ENCODE measurements at regions not wholly inside any gene's neighbourhood (a gene's known extent, or its start where the extent isn't known, plus 50 kb on each side); places are given as distances from the start of the nearest gene placed in this dataset.

DNA sequence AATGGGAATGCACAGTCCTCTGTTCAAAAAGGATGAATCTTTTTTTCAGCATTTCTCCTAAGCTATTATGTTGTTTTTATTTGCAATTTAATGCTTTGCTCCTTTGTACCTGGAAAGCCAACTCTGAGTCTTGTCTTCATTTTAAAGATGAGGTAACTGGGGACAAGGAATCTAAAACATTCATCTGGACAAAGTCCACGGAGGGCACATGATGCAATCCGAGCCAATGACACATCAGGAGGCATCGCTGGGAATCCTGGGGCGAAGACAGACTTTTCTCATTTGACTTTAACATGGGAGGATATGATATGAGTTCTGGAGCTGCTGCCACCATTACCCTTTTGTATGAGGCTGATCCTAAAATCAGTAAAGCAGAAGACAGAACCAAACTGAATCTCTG, 116.5 kb upstream of the REG3G start:
- Histone ChIP-seq H3K4me3 (ENCODE audit: low read length) (no peak overlapping the region), H3K27me3 (replicated peaks; ENCODE audit: control insufficient read depth, insufficient read depth, low read length) (no peaks in the 10 kb centered on the region), H3K36me3 (ENCODE audit: control insufficient read depth, insufficient read depth, low read length, severe bottlenecking) (no peaks in the 10 kb centered on the region), H3K9me3 (ENCODE audit: control insufficient read depth, low read length) (no peaks in the 10 kb centered on the region), H3K9ac (ENCODE audit: low read length) (no peak overlapping the region), H3K4me1 (ENCODE audit: control insufficient read depth, insufficient read depth, low read length) (no peaks in the 10 kb centered on the region)
- DNase-seq (ENCODE audit: low read depth), result no peak

DNA sequence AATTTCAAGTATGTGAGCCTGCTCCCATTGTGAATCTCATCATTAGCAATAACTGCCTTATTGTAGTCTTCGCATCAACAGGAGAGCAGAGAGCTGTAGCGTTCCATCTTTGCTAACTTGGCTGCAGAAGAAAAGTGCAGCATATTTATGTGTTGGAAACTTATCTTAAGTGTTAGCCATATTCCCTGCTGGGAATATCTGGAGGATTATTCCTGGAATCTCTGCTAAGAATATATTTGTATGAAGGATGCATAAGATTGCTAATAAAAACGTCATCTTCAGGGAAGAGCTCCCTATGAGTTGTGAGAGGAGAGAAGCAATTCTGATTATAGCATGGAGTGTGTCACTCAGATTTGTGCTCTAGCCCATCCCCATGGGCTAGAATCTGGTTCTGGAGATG, 115.1 kb upstream of the REG3G start:
- Histone ChIP-seq H3K27me3 (replicated peaks; ENCODE audit: control insufficient read depth, insufficient read depth, low read length) (no peaks in the 10 kb centered on the region), H3K36me3 (ENCODE audit: control insufficient read depth, insufficient read depth, low read length, severe bottlenecking) (no peaks in the 10 kb centered on the region), H3K9ac (ENCODE audit: low read length) (no peak overlapping the region), H3K4me3 (ENCODE audit: low read length) (no peak overlapping the region), H3K4me1 (ENCODE audit: control insufficient read depth, insufficient read depth, low read length) (no peaks in the 10 kb centered on the region), H3K9me3 (ENCODE audit: control insufficient read depth, low read length) (no peaks in the 10 kb centered on the region)
- DNase-seq (ENCODE audit: low read depth), result no peak

DNA sequence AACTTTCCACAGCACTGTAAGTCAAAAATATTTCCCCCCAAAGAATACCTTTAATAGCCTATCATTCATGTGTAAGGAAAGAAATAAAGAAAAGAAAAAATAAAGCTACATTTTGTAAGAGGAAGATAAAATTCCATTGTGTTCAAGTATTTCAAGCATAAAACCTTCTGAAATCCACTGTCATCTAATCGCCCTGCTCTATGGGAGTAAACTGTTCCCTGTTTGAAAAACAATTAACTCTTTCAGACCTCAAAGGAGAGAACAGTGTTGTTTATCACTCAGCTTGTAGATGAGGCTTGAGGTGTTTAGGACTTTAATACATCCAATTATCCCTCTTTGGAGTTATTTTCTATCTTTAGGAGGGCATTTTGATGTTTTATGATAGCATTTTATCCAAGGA, 112.2 kb upstream of the REG3G start:
- H3K4me3 ChIP-seq (ENCODE audit: low read length), result no peak overlapping the region
- H3K27me3 ChIP-seq (replicated peaks; ENCODE audit: control insufficient read depth, insufficient read depth, low read length), result no peaks in the 10 kb centered on the region
- H3K36me3 ChIP-seq (ENCODE audit: control insufficient read depth, insufficient read depth, low read length, severe bottlenecking), result no peaks in the 10 kb centered on the region
- no peak overlapping the region for H3K9ac ChIP-seq (ENCODE audit: low read length)
- no peaks in the 10 kb centered on the region for H3K9me3 ChIP-seq (ENCODE audit: control insufficient read depth, low read length)
- no peaks in the 10 kb centered on the region for H3K4me1 ChIP-seq (ENCODE audit: control insufficient read depth, insufficient read depth, low read length)
- no peak for DNase-seq (ENCODE audit: low read depth)

DNA sequence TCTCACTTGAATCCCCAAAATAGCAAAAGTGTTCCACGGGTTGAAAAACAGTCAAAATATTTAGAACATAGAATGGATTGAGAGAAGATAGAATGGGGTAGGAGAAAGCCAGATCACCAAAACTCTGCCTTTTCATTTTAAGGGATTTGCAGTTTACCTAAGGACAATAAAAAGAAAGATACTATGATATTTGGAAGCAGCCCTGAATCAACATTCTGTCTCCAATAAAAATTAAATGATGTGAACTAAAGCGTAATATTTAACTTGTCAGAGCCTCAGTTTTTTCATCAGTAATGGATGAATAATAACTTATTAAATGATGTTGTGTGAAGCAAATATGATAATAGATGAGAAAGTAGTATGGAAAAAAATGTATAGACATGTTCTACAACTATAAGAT, 100.2 kb upstream of the REG3G start:
- no peak for DNase-seq (ENCODE audit: low read depth)
- no peaks in the 10 kb centered on the region for H3K9me3 ChIP-seq (ENCODE audit: control insufficient read depth, low read length)
- H3K27me3 ChIP-seq (replicated peaks; ENCODE audit: control insufficient read depth, insufficient read depth, low read length), result no peaks in the 10 kb centered on the region
- no peak overlapping the region for H3K9ac ChIP-seq (ENCODE audit: low read length)
- no peak overlapping the region for H3K4me3 ChIP-seq (ENCODE audit: low read length)
- H3K4me1 ChIP-seq (ENCODE audit: control insufficient read depth, insufficient read depth, low read length), result no peaks in the 10 kb centered on the region
- no peaks in the 10 kb centered on the region for H3K36me3 ChIP-seq (ENCODE audit: control insufficient read depth, insufficient read depth, low read length, severe bottlenecking)

DNA sequence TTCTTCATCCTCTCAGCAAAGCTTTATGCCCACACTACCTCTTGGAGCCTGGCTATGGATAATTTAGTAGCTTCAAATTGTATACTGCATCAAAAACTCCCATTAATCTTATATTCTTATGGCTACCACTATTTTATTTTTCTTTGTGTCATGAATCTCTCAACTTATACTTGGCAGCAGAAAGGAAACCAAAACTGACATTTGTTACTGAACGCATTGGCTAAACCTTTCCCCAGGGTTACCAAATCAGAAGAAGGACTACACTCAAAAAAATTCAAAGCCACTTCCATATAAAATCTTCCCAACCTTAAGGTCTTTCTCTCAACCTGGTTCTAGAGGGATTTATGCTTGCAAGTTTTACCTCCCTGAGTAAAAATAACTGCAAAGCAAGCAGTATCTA, 97.0 kb upstream of the REG3G start:
- Histone ChIP-seq H3K9me3 (ENCODE audit: control insufficient read depth, low read length) (no peaks in the 10 kb centered on the region), H3K27me3 (replicated peaks; ENCODE audit: control insufficient read depth, insufficient read depth, low read length) (no peaks in the 10 kb centered on the region)
- DNase-seq (ENCODE audit: low read depth), result no peak

DNA sequence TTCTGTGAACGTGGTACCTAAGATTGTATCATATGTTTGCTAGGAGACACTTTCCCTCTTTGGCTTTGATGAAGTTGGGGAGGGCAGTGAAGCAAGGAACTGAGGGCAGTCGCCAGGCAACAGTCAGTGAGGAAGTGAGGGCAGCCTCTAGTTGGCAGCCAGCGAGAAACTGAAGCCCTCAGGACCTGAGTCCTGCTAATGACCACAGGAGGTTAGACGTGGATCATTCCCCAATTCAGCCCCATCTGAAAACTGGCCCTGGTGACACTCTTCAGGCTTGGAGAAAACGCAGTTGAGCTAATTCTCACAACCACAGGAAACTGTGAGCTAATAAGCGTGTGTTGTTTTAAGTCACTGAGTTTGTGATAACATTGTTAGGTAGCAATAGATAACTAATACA, 84.5 kb upstream of the REG3G start:
- DNase-seq (ENCODE audit: low read depth), result no peak
- Histone ChIP-seq H3K36me3 (ENCODE audit: control insufficient read depth, insufficient read depth, low read length, severe bottlenecking) (no peaks in the 10 kb centered on the region), H3K4me3 (ENCODE audit: low read length) (no peak overlapping the region), H3K9ac (ENCODE audit: low read length) (no peak overlapping the region), H3K4me1 (ENCODE audit: control insufficient read depth, insufficient read depth, low read length) (no peaks in the 10 kb centered on the region), H3K27me3 (replicated peaks; ENCODE audit: control insufficient read depth, insufficient read depth, low read length) (no peaks in the 10 kb centered on the region), H3K9me3 (ENCODE audit: control insufficient read depth, low read length) (peaks cover 2% of the 10 kb centered on the region)

More for the DNA sequence above, 97.0 kb upstream of the REG3G start:
- Histone ChIP-seq H3K4me1 (ENCODE audit: control insufficient read depth, insufficient read depth, low read length) (no peaks in the 10 kb centered on the region), H3K36me3 (ENCODE audit: control insufficient read depth, insufficient read depth, low read length, severe bottlenecking) (no peaks in the 10 kb centered on the region), H3K9ac (ENCODE audit: low read length) (no peak overlapping the region), H3K4me3 (ENCODE audit: low read length) (no peak overlapping the region)

DNA sequence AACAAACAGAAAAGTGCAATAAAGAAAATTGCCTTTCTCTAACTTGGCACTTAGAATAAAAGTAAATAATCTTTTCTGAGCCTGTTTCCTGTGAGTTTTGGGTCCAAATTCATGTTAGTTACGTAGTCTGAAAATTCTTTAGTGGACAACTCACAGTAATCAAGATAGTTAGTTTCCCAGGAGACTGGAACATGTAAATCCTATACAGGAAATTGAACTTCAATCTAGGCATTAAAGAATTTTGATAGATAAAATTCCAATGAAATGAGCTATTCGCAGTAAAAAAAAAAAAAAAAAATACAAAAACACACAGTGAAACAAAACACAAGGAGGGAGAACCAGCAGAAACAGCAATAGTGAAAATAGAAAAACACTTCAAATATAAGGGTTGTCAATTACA, 83.8 kb upstream of the REG3G start:
- no peak for DNase-seq (ENCODE audit: low read depth)
- Histone ChIP-seq H3K27me3 (replicated peaks; ENCODE audit: control insufficient read depth, insufficient read depth, low read length) (no peaks in the 10 kb centered on the region), H3K9ac (ENCODE audit: low read length) (no peak overlapping the region), H3K4me3 (ENCODE audit: low read length) (no peak overlapping the region), H3K4me1 (ENCODE audit: control insufficient read depth, insufficient read depth, low read length) (no peaks in the 10 kb centered on the region), H3K9me3 (ENCODE audit: control insufficient read depth, low read length) (peaks cover 2% of the 10 kb centered on the region), H3K36me3 (ENCODE audit: control insufficient read depth, insufficient read depth, low read length, severe bottlenecking) (no peaks in the 10 kb centered on the region)

DNA sequence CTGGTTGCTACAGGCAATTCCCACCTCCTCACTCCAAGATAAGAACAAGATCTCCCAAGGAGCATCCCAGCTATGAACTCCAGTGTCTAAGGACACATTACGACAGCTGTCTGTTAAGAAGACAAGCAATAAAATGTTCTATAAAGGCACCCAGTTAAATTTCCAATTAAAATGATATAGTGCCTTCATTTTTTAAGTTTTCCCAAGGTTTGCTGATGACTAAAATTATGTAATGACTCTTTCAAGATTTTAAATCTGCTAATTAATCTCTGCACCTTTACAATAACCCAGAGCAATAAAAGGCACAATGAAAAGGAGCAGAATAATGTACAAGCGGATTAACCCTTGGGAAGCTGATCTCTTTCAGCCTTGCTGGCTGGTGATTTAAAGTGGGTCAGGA, 61.6 kb upstream of the REG3G start:
- no peaks in the 10 kb centered on the region for H3K36me3 ChIP-seq (ENCODE audit: control insufficient read depth, insufficient read depth, low read length, severe bottlenecking)
- H3K27me3 ChIP-seq (replicated peaks; ENCODE audit: control insufficient read depth, insufficient read depth, low read length), result no peaks in the 10 kb centered on the region
- H3K4me3 ChIP-seq (ENCODE audit: low read length), result no peak overlapping the region
- no peaks in the 10 kb centered on the region for H3K4me1 ChIP-seq (ENCODE audit: control insufficient read depth, insufficient read depth, low read length)
- H3K9me3 ChIP-seq (ENCODE audit: control insufficient read depth, low read length), result no peaks in the 10 kb centered on the region
- no peak for DNase-seq (ENCODE audit: low read depth)
- H3K9ac ChIP-seq (ENCODE audit: low read length), result no peak overlapping the region

DNA sequence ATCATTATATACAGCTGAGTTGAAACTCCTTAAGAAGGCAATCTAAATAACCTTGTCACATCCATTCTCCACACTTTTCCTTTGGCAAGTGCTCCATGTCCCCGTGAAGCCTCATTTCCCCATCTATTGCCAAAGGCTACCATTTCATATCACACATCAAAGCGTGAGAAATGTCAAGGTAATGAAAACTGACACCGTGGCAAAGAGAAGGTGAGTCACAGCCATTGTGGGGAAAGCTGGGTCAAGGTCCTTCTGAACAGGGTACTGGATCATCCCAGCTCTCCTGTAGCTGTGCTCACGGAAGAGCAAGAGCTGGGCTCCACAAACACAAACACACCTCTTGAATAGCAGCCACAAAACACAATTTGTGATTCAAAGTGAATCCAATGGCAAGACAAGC, 58.2 kb upstream of the REG3G start:
- H3K36me3 ChIP-seq (ENCODE audit: control insufficient read depth, insufficient read depth, low read length, severe bottlenecking), result no peaks in the 10 kb centered on the region
- H3K4me3 ChIP-seq (ENCODE audit: low read length), result no peak overlapping the region
- no peaks in the 10 kb centered on the region for H3K27me3 ChIP-seq (replicated peaks; ENCODE audit: control insufficient read depth, insufficient read depth, low read length)
- no peaks in the 10 kb centered on the region for H3K4me1 ChIP-seq (ENCODE audit: control insufficient read depth, insufficient read depth, low read length)
- no peak overlapping the region for H3K9ac ChIP-seq (ENCODE audit: low read length)
- no peak for DNase-seq (ENCODE audit: low read depth)
- no peaks in the 10 kb centered on the region for H3K9me3 ChIP-seq (ENCODE audit: control insufficient read depth, low read length)

DNA sequence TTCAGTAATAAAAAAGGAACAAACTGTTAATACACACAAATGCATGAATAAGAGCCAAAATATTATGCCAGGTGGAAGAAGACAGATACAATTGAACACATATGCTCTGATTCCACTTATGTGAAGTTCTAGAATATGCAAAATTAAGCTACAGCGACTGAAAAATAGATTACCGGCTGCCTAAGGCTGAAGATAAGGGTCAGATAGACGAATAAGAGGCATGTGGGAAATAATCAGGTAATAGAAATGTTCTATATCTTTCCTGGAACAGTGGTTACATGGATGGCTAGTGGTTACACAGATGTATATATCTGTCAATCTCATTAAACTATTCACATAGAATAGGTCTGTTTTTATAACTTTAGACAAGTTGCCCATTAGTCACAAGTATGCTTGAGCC, 51.9 kb upstream of the REG3G start:
- Histone ChIP-seq H3K27me3 (replicated peaks; ENCODE audit: control insufficient read depth, insufficient read depth, low read length) (no peaks in the 10 kb centered on the region), H3K9ac (ENCODE audit: low read length) (no peak overlapping the region), H3K4me1 (ENCODE audit: control insufficient read depth, insufficient read depth, low read length) (no peaks in the 10 kb centered on the region), H3K9me3 (ENCODE audit: control insufficient read depth, low read length) (no peaks in the 10 kb centered on the region), H3K36me3 (ENCODE audit: control insufficient read depth, insufficient read depth, low read length, severe bottlenecking) (no peaks in the 10 kb centered on the region), H3K4me3 (ENCODE audit: low read length) (no peak overlapping the region)
- DNase-seq (ENCODE audit: low read depth), result no peak
